ENCODE measurements at regions not wholly inside any gene's neighbourhood (a gene's known extent, or its start where the extent isn't known, plus 50 kb on each side); places are given as distances from the start of the nearest gene placed in this dataset.

DNA sequence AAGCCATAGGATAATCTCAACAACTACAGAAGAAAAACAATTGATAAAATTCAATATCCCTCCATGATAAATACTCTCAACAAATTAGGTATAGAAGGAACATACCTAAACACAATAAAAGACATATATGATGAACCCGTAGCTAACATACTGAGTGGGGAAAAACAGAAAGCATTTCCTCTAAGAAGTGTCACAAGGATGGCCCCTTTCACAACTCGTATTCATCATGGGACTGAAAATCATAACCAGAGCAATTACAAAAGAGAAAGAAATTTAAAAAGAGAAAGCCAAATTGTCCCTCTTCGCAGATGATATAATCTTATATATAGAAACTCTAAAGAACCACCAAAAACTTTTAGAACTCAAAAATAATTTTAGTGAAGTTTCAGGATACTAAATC lies 146.3 kb upstream of the RGMB start (continued):
- TF ChIP-seq CHD7 (IDR thresholded peaks at IDR 0.05; ENCODE audit: insufficient replicate concordance, low read length) (no peak), RNF2 (IDR thresholded peaks at IDR 0.05; ENCODE audit: borderline replicate concordance, low read depth, low read length, missing control alignments, poor library complexity, severe bottlenecking) (no peak)

Data from H1 (cell line).